Germinal center (tissue), 1 donor: ENCODE measurements at regions not wholly inside any gene's neighbourhood (a gene's known extent, or its start where the extent isn't known, plus 50 kb on each side); places are given as distances from the start of the nearest gene placed in this dataset.

ENCODE experiments used
- DNase-seq: peaks from one replicate; pipeline ENCODE4 v3.0.0; 2012; ENCODE audit warnings: mixed read lengths, low spot score

DNA sequence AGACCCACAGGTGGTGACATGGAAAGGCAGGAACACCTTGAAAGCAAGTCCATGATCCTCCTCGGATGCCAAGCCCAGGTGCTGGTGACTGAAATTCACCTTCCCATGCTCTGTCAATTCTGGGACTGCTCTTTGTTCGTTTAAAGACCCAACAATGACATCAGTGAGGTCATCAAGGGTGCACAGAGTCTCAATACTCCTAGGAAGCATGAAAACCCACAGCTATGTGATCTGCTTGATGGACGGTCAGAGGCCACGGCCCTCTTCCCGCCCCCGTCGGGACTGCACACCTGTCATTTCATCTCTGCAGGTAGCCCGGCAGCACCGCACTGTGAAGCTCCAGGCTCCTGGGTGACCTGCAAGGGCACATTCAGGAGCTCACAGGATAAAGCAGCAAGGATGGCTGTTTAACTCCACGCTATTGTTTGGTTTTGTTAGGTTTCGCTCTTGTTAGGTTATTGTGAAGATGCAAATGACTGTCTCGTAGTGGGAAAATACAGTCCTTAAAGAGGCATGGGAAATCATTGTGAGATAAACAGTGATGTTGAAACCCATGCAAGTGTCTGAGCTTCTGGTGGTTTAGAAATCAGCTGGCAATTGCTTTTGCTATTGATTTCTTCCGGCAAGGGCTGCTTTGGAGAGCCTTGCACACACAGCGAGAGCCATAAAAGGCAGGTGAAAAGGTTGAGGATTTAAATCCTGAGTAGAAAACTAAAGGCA, 124.8 kb upstream of the AJAP1 start:
- no peak for DNase-seq

DNA sequence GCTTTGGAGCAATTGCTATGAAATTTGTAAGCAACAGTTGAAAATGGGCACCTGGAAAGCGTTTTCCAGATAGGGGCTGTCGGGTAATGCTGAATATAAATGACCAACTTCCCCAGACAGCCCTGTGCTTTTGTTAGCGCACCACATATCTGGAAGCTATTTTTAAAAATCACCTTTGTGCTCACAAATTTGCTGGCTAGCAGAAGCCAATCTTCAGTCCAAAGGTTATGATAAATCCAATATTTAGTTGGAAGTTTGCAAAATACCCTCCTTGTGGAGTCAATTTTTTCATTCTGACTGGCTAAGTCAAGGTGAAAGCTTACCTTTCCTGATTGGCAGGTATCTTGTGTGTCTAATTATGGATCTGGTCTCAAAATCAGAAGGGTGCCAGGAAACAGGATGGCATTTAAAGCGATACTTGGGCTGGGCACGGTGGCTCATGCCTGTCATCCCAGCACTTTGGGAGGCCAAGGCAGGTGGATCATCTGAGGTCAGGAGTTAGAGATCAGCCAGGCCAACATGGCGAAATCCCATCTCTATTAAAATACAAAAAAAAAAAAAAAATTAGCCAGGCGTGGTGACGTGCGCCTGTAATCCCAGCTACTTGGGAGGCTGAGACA, 124.1 kb upstream of the AJAP1 start:
- DNase-seq, result no peak

DNA sequence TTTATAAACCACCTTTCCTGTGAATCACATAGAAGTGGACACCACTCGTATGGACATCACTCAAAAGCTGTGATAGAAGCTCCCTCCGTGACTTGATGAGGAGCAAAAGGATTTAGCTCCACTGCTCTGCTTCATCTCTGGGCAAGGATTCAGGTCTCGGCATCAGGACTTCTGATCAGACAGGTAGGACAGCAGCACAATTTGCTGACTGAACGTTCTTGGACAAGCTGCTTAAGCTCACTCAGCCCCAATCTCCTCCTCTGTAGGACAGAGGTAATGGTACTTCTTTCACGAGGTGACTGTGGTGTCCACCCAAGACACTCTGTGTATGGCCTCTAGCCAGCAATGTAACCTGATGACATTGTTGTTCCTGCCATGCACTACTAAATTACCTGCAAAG, 122.6 kb upstream of the AJAP1 start:
- DNase-seq, result no peak

DNA sequence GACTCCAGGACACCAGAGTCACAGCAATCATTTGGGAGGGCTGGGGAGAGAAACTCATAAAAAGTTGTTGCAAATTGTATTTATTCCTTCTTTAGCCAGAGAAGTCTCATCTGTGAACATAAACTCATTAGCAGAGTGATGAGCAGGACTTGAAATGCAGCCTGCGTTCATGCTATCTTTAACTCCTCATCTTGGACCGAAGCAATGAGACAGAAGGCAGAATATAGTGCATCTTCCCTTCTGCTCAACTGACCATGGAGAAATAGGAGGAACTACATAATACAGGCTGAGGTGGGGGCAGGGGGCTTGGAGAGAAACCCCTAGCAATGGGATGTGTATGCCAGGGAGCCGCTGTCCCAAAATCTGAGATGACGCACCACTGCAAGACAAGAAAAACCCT, 121.8 kb upstream of the AJAP1 start:
- DNase-seq, result no peak

DNA sequence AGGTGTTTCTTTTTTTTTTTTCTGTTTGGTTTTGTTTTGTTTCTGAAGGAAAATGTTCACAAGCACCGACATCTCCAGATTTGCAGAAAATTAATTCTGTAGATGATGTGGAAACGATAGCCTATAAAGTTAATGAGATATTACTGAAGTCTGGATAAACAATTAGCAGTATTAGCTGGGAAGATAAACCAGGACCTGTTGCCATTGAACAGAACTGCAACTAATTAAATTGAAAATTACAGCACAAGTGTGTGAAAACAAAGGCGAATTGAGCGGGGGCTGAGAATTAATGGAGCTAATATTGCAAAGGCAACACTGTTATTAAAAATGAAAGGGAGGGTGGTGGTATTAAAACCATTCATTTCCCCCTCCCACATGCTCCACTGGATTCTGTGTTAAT, 107.5 kb upstream of the AJAP1 start:
- DNase-seq, result no peak

DNA sequence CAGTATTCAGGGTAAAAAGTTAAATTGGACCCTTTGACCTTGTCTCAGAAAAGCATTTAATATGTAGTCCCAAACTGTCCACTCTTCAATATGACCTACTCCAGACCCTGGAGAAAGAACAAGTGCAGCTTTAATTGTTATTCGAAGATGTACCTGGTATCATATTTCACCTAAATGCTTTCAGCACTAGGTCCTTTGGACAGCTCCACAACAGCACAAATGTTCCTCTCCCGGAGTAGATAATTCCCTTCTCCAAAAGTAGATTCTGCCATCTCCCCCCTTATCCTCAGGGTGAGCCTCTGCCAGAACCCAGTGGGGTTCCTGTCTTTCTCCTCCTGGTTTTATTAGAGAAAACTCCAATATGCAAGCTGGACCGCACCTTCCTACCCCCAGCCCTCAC, 104.5 kb upstream of the AJAP1 start:
- no peak for DNase-seq

DNA sequence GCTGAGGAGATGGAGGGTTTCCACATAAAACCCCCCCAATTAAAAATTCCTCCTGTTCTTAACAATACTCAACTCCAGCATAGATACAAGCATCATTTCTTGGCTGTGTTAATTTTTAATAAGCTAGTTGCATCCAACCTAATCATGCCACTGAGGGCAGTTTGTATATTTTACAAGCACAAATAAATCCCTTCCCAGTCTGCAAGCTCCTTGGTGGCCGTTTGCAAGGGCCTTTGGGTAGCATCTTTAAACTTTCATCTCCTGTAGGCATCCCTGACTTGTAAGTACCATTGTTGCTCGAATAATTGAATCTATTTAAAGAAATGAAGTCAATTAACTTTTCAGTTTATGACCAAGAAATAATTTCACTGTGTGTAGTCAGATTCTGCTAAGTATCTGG, 103.5 kb upstream of the AJAP1 start:
- no peak for DNase-seq

DNA sequence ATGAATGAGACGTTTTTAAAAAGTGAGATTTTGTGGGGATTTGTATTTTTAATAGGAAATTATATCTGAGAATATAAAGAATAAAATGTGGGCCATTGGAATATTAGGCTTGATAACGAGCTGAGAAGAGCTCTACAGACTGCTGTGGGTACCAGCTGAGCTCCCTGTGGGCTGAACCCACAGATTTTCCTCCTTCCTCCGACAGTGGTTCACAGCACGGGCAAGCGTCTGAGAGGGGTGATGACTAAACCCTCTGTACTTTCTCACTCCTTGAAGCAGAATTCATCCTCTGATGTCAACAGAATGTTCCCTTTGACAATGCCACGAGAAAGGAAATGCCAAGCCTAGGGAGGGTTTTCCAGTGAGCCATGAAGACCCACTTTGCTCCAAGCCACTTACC, 102.7 kb upstream of the AJAP1 start:
- no peak for DNase-seq

DNA sequence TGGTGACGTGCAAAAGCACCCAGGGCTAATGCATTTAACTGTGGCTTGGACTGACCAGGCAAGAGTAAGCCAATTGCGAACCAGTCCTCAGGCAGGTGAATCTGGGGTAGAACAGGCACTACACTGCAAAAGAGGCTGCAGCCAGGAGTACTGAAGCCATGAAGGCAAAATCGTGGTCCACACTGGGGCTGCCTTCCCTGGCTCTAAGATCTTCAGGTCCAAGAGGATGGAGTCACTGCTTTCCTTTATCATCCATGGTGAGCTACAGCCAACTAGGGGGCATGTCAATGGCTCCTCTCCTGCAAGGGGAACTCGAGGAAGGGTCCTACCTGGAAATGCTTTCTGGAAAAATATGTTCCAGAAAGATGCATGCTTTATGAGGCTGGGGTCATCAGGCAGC, 100.6 kb upstream of the AJAP1 start:
- DNase-seq, result no peak

DNA sequence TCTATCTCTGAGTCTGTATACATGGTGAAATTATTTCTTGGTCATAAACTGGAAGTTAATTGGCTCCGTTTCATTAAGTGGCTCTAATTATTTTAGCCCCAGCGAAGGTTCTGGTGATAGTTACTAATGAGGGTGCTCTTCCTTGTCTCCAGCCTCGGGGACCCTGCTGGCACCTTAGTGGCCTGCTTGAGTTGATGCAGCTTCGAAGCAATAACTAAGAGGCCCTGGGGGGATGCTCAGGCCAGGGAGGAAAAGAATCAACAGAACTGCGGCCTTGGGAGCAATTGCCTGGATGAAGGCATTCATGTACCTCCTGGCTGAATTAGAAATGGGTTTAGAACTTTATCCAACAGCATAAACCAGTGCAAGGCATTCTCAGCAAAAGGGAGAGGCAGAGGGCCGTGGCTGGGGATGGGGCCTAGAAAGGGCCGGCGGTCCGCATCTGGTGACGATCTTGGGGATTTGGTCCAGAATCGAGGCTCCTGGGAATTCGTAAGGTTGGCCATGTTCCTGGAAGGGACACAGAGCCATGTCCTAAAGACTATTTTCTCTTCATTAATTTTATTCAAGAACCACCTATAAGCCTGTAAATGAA, 100.0 kb upstream of the AJAP1 start:
- no peak for DNase-seq

DNA sequence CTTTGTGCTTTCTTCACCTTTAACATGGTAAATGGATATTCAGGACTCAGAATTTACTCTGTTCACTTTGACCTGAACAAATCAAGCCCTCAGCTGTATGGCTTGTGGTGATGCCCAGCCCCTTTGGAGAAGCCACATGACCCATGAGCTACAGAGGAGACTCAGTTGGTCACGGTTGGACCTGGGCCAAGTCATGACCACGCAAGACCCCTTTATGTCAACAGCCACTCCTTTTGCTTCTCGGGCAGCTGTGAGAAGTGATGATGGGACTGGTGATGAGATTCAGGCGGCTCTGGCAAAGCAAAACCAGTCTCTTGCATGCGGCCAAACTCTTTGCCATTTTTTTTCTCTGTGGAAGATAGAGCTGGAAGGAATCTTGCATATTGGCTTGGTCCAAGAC, 96.5 kb upstream of the AJAP1 start:
- DNase-seq, result no peak

DNA sequence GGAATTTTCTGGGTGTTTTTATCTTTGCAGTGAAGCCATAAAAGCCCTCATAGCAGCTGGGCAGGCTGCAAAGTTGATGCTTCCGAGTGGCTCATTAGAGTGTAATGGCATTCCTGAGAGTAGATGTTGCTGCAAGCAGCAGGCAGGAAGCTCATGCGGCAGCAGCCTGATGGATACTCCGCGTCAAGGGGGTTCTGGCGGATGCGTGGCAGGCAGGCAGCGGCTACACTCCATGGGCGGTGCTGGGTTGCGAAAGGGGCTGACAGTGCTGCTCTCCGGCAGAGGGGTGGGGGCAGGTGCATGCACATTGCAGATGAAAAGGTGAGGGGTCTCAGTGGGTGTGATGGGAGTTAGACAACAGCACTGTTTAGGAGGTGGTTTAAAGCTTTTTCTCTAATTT, 93.2 kb upstream of the AJAP1 start:
- no peak for DNase-seq

DNA sequence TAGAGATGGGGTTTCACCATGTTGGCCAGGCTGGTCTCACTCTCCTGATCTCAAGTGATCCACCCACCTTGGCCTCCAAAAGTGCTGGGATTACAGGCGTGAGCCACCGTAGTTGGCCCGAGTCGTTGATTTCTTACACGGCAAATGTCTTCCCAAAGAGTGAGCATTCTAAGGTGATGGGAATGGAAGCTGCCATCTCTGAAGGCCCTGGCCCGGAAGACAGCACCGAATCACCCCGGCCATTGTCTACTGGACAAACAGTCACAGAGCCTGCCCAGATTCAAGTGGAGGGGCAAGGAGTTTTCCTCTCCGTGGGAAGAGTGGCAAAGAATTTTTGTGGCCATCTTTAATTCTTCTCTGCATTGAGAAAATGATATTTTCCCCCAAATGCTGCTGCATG, 92.1 kb upstream of the AJAP1 start:
- DNase-seq, result no peak

DNA sequence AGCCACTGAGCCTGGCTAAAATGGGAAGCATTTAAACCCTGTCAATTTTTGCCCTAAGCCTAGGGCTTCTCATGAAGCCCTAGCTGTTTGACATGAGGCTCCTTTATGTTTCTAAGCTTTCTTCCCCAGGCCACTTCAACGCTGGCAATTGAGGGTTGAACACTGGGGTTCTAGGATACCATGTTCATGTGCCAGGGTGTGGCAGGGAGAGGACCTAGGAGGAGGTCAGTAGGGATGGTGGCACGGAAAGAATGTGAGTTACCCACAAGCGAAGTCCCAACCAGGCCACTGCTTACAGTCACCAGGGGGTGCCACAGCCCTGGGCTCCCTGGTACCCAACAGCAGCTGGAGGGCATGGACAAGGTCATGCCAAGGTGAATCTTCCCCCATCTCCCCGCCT, 90.8 kb upstream of the AJAP1 start:
- no peak for DNase-seq

DNA sequence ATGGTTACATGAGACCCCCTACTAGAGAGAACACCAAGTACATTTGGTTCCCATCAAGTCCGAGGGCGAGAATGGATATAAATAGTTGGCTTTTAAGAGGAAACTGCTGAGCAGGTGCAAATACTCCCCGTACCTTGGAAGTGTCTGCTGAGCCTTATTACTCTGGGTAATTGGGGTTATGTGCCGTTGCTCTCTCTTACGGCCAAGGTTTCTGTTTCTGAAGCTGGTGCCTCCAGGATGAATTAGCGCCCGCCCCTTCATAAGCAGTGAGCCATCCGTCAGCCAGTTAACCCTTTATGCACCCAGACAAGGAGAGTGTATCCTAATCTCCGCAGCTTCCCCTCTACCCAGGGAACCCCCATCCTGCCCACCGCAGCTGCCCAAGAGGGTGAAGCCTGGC, 90.4 kb upstream of the AJAP1 start:
- DNase-seq, result no peak

DNA sequence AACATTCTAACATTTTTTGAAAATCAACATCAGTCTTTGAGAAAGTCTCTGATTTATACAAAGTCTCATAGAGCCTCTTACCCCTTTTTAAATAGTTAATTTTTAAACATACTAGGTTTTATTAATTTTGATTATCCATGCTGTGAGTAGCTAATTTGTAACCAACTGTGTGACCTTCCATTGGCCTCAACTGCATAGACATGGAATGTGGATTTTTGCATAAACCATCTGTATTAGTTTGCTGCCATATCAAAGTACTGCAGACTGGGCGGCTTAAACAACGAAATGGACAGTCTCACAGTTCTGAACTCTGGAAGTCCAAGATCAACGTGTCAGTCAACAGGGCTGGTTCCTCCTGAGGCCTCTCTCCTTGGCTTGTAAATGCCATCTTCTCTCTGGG, 89.2 kb upstream of the AJAP1 start:
- DNase-seq, result no peak

DNA sequence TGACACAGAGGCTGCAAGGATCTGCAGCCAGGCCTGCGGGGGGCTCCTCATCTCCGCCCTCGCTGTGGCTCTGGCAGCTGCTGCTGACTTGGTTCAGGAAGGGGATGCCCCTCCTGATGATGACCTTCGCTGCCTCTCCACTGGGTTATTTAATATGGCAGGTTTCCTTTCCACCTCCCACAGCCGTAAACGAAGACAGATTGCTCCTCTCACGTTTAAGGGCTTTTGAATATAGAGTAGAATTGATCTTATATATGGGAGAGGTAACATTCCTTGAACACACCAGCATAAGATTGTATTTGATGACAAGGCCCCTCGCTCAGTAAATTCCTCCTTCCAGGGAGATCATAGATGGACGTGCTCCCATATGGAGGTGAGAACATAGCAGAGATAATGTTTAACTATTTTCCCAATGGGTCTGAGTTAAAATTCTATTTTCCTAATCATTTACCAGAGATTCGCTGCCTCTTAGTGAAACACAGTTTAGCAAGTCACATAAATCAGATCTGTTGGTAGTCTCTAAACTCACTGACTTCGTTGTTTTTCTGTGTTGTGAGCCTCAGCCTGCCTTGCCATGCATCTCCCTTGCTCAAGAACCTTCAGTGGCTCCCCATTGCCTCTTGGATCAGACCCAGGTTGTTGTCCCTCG, 88.5 kb upstream of the AJAP1 start:
- no peak for DNase-seq

DNA sequence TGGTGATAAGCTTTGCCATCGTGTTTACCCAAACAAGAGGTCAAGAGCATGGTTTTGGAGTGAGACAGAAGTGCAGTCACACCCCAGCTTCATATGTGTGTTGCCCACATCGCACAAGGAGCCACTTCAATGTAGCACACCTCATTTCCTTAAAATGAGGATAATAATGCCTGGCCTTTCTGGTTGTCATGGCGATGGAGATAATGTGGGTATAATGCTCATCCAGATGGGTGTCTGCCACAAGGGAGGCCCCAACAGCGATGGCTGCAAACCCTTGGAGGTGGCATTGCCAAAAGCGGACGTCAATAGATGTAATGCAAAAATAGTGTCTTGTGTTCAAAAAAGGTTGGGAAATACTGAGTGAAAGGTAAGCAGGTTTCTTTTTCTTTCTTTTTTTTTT, 83.1 kb upstream of the AJAP1 start:
- no peak for DNase-seq

DNA sequence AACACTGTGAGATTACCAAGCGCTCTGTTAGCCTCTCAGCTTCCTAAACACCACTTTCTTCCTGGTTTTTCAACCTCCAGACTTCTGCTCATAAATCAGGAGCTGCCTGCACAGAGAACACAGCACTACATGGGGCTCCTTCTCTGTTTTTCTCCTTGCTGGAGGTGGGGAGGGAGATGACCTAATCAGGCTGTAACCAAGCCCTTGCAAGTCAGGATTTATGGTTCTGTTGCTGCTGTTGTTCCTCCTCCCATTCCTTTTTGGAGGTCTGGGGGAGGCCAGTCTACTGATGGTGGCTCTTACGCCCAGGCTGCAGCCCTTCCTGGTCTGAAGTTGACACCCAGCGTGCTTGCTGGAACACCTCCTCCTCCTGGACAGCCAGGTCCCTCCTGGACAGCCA, 80.9 kb upstream of the AJAP1 start:
- DNase-seq, result no peak

DNA sequence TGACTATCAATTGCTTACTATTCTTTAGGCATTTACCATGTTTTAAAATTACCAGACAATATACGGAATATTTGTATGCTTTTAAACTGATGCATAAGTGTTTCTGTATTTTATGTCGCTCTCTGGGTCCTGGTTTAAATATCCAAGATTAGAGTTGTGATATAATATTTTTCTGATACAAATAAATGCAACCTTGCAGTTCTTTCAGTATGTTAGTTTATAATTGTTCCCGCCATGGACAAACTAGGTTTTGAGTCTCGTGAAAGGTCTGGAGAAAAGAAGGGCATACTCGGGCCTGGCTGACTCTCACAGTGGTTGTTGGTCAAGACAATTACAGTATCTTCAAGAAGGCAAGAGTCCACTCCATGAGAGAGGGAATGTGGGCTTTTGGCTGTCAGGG, 72.6 kb upstream of the AJAP1 start:
- no peak for DNase-seq

DNA sequence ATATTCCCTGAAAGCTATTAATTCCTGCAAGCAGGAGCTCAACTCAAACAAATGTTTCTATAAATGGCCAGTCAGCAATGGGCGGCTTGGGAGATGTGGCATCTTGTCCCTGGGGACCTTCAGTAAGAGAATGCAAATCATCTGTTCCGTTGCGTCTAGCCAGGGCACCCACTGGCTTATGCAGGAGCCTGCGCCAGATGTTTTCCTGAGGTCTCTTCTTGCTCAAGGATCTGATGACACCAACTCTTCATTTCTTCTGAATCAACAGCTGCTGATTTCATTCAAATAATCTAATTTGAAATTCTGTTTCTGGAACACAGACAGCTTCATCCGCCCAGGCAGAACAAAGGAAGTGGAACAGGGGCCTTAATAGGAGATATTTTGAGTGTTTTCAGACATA, 70.0 kb upstream of the AJAP1 start:
- no peak for DNase-seq

DNA sequence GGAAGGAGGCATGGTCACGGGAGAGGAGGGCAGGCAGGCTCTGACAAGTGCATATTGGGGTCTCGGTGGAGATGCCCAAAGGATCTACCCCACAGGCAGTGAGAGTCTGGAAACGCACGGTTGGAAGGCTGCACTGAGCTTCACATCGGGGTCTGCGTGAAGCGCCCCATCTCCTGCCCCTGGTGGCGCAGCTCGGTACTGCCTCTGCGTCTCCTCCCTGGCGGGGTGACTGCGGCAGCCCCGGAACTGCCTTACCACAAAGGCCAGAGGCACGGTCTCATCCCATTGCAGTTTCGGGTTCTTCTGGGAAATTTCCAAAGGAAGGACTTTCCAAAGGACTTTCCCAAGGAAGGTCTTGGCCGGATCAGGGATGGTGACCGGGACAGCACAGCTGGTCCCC, 69.2 kb upstream of the AJAP1 start:
- DNase-seq, result peak; percentile 76

DNA sequence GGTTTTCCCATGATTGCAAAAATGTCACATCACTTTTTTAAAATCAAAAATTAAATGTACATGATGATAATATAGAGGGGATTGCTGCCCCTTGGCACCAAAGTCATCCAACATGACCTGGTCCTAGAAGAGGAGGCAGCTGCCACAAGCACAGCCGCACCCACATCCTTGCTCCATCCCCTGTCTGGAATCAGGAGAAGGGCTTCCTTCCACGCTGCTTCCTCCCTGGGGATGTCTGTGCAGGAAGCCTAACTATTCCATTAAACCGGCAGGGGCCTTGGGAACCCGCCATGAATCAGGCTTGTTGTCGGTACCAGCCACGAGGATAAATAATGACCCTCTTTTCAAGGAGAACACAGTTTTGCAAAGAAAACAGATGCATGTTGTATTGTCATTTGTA, 68.7 kb upstream of the AJAP1 start:
- DNase-seq, result no peak
